H1 (cell line): ENCODE measurements at regions not wholly inside any gene's neighbourhood (a gene's known extent, or its start where the extent isn't known, plus 50 kb on each side); places are given as distances from the start of the nearest gene placed in this dataset.

ENCODE experiments used
- CTCF ChIA-PET: fragments of 300-600 bp; sonication (Branson Sonifier 250); formaldehyde crosslinking; loops from one replicate; lab custom pipeline; 2021; ENCODE audit not compliant: partially characterized antibody; lab: Charles Lee
- POLR2A ChIA-PET: fragments of 300-600 bp; sonication (Branson Sonifier 250); formaldehyde crosslinking; loops from one replicate; lab custom pipeline; 2021; ENCODE audit warnings: inconsistent platforms; ENCODE audit not compliant: partially characterized antibody; lab: Charles Lee
- DNase-seq, 2 experiments: peaks; one replicate each; pipeline versions ENCODE4 v3.0.0 to v3.0.0-alpha.2; 2010 to 2022; ENCODE audit warnings: low spot score in 2 of 2, low read depth in 1 of 2, mixed read lengths in 1 of 2
- FAIRE-seq: peaks from 2 replicates; lab custom pipeline; 2011; peaks lifted over from hg19 to GRCh38; lab: Jason Lieb, UNC
- H2AFZ ChIP-seq: 2 replicates; pipeline ENCODE4 v1.8.1; 2012; ENCODE audit warnings: low read length, inconsistent platforms
- H2AK5ac ChIP-seq: 2 replicates; pipeline ENCODE4 v1.6.1; 2013; ENCODE audit warnings: low read depth, low read length
- H2BK120ac ChIP-seq: replicated peaks from 2 replicates; pipeline ENCODE3; 2013; ENCODE audit warnings: low read depth, low read length, inconsistent platforms
- H2BK12ac ChIP-seq: 2 replicates; pipeline ENCODE4 v1.6.1; 2013; ENCODE audit warnings: low read depth, low read length
- H2BK15ac ChIP-seq: 2 replicates; pipeline ENCODE4 v1.6.1; 2013; ENCODE audit warnings: low read length
- H2BK20ac ChIP-seq: 2 replicates; pipeline ENCODE4 v1.6.1; 2013; ENCODE audit warnings: low read length
- H2BK5ac ChIP-seq: 2 replicates; pipeline ENCODE4 v1.6.1; 2013; ENCODE audit warnings: low read depth, low read length
- H3K14ac ChIP-seq: 2 replicates; pipeline ENCODE4 v1.6.1; 2013; ENCODE audit warnings: inconsistent platforms; ENCODE audit not compliant: insufficient read length
- H3K18ac ChIP-seq: 2 replicates; pipeline ENCODE4 v1.6.1; 2013; ENCODE audit warnings: low read length; ENCODE audit errors: extremely low read depth
- H3K23ac ChIP-seq: 2 replicates; pipeline ENCODE4 v1.6.1; 2013; ENCODE audit warnings: inconsistent platforms; ENCODE audit not compliant: insufficient read length
- H3K23me2 ChIP-seq: 2 replicates; pipeline ENCODE4 v1.6.1; 2013; ENCODE audit warnings: low read depth, low read length
- H3K27ac ChIP-seq: 2 replicates; pipeline ENCODE4 v1.6.1; 2011; ENCODE audit warnings: low read depth, low read length, inconsistent platforms
- H3K27me3 ChIP-seq, 4 experiments: replicated peaks in 1 of 4; 1 replicate in 1 of 4; 2 replicates in 3 of 4; pipeline versions ENCODE4 v1.6.1 to v1.8.1; 2011 to 2013; ENCODE audit warnings: low read length in 3 of 4, mild to moderate bottlenecking in 3 of 4, inconsistent platforms in 2 of 4, mixed read lengths in 2 of 4, moderate library complexity in 1 of 4; ENCODE audit not compliant: control insufficient read depth in 3 of 4, insufficient read depth in 3 of 4; ENCODE audit errors: extremely low read depth in 1 of 4
- H3K36me3 ChIP-seq, 4 experiments: 2 replicates each; pipeline versions ENCODE4 v1.6.1 to v1.8.1; 2011 to 2013; ENCODE audit warnings: mild to moderate bottlenecking in 4 of 4, low read length in 3 of 4, moderate library complexity in 2 of 4, control low read depth in 1 of 4, inconsistent platforms in 1 of 4; ENCODE audit not compliant: insufficient read depth in 4 of 4, control insufficient read depth in 2 of 4
- H3K4ac ChIP-seq: replicated peaks from 2 replicates; pipeline ENCODE3; 2013; ENCODE audit warnings: low read length, low read depth, mixed read lengths, inconsistent platforms; ENCODE audit not compliant: insufficient read length
- H3K4me1 ChIP-seq, 4 experiments: replicated peaks in 1 of 4; 1 replicate in 1 of 4; 2 replicates in 3 of 4; pipeline versions ENCODE4 v1.6.1 to v1.8.1; 2011 to 2013; ENCODE audit warnings: low read length in 3 of 4, inconsistent platforms in 2 of 4, mixed read lengths in 1 of 4; ENCODE audit not compliant: insufficient read depth in 4 of 4, control insufficient read depth in 3 of 4
- H3K4me2 ChIP-seq, 2 experiments: 2 replicates each; pipeline versions ENCODE4 v1.6.1 to v1.8.1; 2011 to 2013; ENCODE audit warnings: low read depth in 2 of 2, low read length in 2 of 2, control low read depth in 1 of 2, inconsistent platforms in 1 of 2, mild to moderate bottlenecking in 1 of 2; ENCODE audit not compliant: insufficient read depth in 1 of 2
- H3K4me3 ChIP-seq, 4 experiments: fragments of 200-600, 300-600 bp in 1 of 4; sonication (generic), shearing (Covaris generic), sonication (Bioruptor Twin) in 1 of 4; 2 replicates each; pipeline versions ENCODE4 v1.5.1 to v1.8.1; 2011 to 2016; ENCODE audit warnings: low read length in 4 of 4, low read depth in 3 of 4, control low read depth in 2 of 4, inconsistent platforms in 2 of 4, mild to moderate bottlenecking in 2 of 4, mixed read lengths in 1 of 4, moderate library complexity in 1 of 4; ENCODE audit not compliant: insufficient read depth in 2 of 4; ENCODE audit errors: extremely low read depth in 1 of 4
- H3K56ac ChIP-seq: replicated peaks from 2 replicates; pipeline ENCODE3; 2013; ENCODE audit warnings: low read depth, mild to moderate bottlenecking, mixed read lengths, low read length, inconsistent platforms; ENCODE audit not compliant: insufficient read length
- H3K79me1 ChIP-seq: 2 replicates; pipeline ENCODE4 v1.6.1; 2013; ENCODE audit warnings: low read depth, low read length, control low read depth
- H3K79me2 ChIP-seq, 2 experiments: 2 replicates each; pipeline versions ENCODE4 v1.6.1 to v1.8.1; 2012 to 2013; ENCODE audit warnings: low read length in 2 of 2, mild to moderate bottlenecking in 2 of 2, inconsistent platforms in 1 of 2; ENCODE audit not compliant: insufficient read depth in 2 of 2, control insufficient read depth in 1 of 2
- H3K9ac ChIP-seq, 4 experiments: replicated peaks in 1 of 4; 1 replicate in 1 of 4; 2 replicates in 3 of 4; pipeline versions ENCODE4 v1.6.1 to v1.8.1; 2011 to 2013; ENCODE audit warnings: low read depth in 3 of 4, low read length in 3 of 4, control low read depth in 2 of 4, mild to moderate bottlenecking in 2 of 4, moderate library complexity in 2 of 4, inconsistent platforms in 1 of 4; ENCODE audit errors: extremely low read depth in 1 of 4
- H3K9me3 ChIP-seq, 2 experiments: 2 replicates each; pipeline versions ENCODE4 v1.6.1 to v1.8.1; 2012 to 2013; ENCODE audit warnings: mild to moderate bottlenecking in 2 of 2, moderate library complexity in 2 of 2, control low read depth in 1 of 2, inconsistent platforms in 1 of 2, low read depth in 1 of 2, low read length in 1 of 2, mixed read lengths in 1 of 2; ENCODE audit not compliant: insufficient read depth in 2 of 2
- H4K20me1 ChIP-seq, 2 experiments: replicated peaks in 1 of 2; 2 replicates each; pipeline versions ENCODE3 to v1.8.1; 2011 to 2013; ENCODE audit warnings: inconsistent platforms in 2 of 2, low read length in 2 of 2, mild to moderate bottlenecking in 1 of 2; ENCODE audit not compliant: insufficient read depth in 2 of 2, control insufficient read depth in 1 of 2
- H4K5ac ChIP-seq: 2 replicates; pipeline ENCODE4 v1.6.1; 2013; ENCODE audit warnings: low read length, low read depth, mixed read lengths, inconsistent platforms; ENCODE audit not compliant: insufficient read length
- H4K8ac ChIP-seq: 2 replicates; pipeline ENCODE4 v1.8.0; 2013; ENCODE audit warnings: mild to moderate bottlenecking, moderate library complexity, low read length, inconsistent platforms; ENCODE audit not compliant: insufficient read depth; ENCODE audit errors: extremely low read depth
- H4K91ac ChIP-seq: replicated peaks from 2 replicates; pipeline ENCODE3; 2013; ENCODE audit warnings: low read length, mixed read lengths, inconsistent platforms; ENCODE audit not compliant: insufficient read length
- ASH2L ChIP-seq: fragments of 200-600, 300-600 bp; sonication (generic); IDR thresholded peaks from one replicate; pipeline ENCODE4 v1.7.1; 2017; ENCODE audit warnings: low read length
- BCL11A ChIP-seq, 2 experiments: IDR thresholded peaks; one replicate each; pipeline ENCODE4 v1.6.1; 2011; ENCODE audit warnings: low read depth in 2 of 2, low read length in 2 of 2, mild to moderate bottlenecking in 2 of 2
- SUZ12 ChIP-seq: fragments of 200-600 bp; sonication (generic); IDR thresholded peaks from 2 replicates; pipeline ENCODE4 v1.6.1; 2012; ENCODE audit warnings: mild to moderate bottlenecking, inconsistent platforms, low read length, moderate library complexity, mixed read lengths
- WGBS, 2 experiments: shearing (Covaris generic) in 1 of 2; methylation state at CpG; one replicate each; pipeline versions ENCODE4 v1.1.6 to v1.1.7; 2013 to 2015; ENCODE audit warnings: low lambda C conversion rate in 2 of 2, mixed read lengths in 2 of 2, inconsistent platforms in 1 of 2, low coverage in 1 of 2, missing lambda C conversion rate in 1 of 2; ENCODE audit not compliant: insufficient replicate concordance in 2 of 2, insufficient coverage in 1 of 2, insufficient read length in 1 of 2; ENCODE audit errors: extremely low coverage in 1 of 2, missing lambda C conversion rate in 1 of 2; 5-methylcytosine and 5-hydroxymethylcytosine counted together
- TF ChIP-seq, protein P1 (sequence below): IDR thresholded peaks from 2 replicates; pipeline ENCODE4 v1.6.1; 2012; ENCODE audit warnings: inconsistent platforms

DNA sequence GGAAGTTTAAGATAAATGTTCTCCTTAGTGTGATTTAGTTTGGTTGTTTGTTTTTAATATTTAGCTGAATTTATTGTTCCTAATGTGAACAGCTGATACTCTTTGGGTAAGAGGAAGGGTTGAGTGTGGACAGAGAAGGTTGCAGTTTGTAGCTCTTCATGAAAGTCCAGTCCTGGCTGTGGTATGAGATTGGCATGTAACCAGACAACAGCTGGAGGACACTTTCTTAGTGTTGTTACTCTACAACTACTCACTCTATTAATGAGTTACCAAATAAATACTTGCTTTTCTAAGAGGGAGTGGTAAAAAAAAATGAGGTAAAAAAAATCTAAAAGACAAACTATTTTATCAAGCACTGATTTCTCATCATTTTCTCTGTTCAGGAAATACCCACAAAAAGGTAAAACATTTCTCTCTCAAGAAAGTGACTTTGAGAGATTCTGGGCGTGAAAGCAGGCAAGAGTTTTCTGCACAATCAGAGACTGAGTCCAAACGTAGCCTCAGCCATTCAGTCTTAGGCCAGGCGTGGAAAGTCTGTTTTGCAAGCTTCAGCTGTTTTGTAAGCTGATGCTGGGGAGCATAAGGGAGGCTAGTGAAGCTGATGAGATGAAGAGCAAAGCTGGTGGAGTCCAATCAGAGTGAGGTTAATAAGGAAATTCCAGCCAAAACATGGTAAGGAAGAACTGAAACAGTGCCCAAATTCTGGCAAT lies 138.5 kb upstream of the ARPP21 start:
- H4K5ac ChIP-seq, result no peak overlapping the region
- H4K8ac ChIP-seq, result no peak overlapping the region
- H2BK5ac ChIP-seq, result no peak overlapping the region
- no peak overlapping the region for H3K14ac ChIP-seq
- no peaks in the 10 kb centered on the region for H3K23me2 ChIP-seq
- H2AFZ ChIP-seq, result peak overlapping the region; percentile 65; the same call in 1 of the 2 replicates
- no peaks in the 10 kb centered on the region for H3K9me3 ChIP-seq
- FAIRE-seq, result no peak
- no peak overlapping the region for H2BK120ac ChIP-seq
- no peak overlapping the region for H2AK5ac ChIP-seq
- H3K27ac ChIP-seq, result no peak overlapping the region
- H3K79me2 ChIP-seq, result no peaks in the 10 kb centered on the region
- no peak overlapping the region for H2BK20ac ChIP-seq
- H2BK12ac ChIP-seq, result no peak overlapping the region
- H2BK15ac ChIP-seq, result no peak overlapping the region
- H3K4me1 ChIP-seq, result peaks cover 0 to 4% (median 1%) of the 10 kb centered on the region in 4 experiments; a peak in 1 of 7 replicates
- ChIA-PET CTCF (interaction anchor here (1.2 kb wide), 1 partner anchor 37 kb away, joined by 3 read pairs; no protein-coding TSS in a partner anchor), POLR2A (no interaction called here)
- H3K9ac ChIP-seq, result no peak overlapping the region
- H3K4ac ChIP-seq, result no peak overlapping the region
- no peak overlapping the region for H3K4me3 ChIP-seq
- H3K36me3 ChIP-seq, result no peaks in the 10 kb centered on the region
- H3K4me2 ChIP-seq, result no peak overlapping the region
- no peak overlapping the region for H3K56ac ChIP-seq
- no peaks in the 10 kb centered on the region for H3K79me1 ChIP-seq
- no peaks in the 10 kb centered on the region for H4K20me1 ChIP-seq
- no peak for DNase-seq
- H3K23ac ChIP-seq, result no peak overlapping the region
- H3K27me3 ChIP-seq, result no peaks in the 10 kb centered on the region
- H4K91ac ChIP-seq, result no peak overlapping the region
- no peak overlapping the region for H3K18ac ChIP-seq
- 95% methylated on average over 3 of the region's 3 CpGs; no CpG with 5 or more reads in 1 of the 2 experiments for WGBS, 2 experiments
- TF ChIP-seq SUZ12 (no peak), ASH2L (no peak), BCL11A (IDR thresholded peaks at IDR 0.05; ENCODE audit: low read depth in 2 of 2, low read length in 2 of 2) (no peak)
- TF ChIP-seq, protein P1, sequence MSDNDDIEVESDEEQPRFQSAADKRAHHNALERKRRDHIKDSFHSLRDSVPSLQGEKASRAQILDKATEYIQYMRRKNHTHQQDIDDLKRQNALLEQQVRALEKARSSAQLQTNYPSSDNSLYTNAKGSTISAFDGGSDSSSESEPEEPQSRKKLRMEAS, result no peak
